HG03575 (cell line): ENCODE measurements at regions not wholly inside any gene's neighbourhood (a gene's known extent, or its start where the extent isn't known, plus 50 kb on each side); places are given as distances from the start of the nearest gene placed in this dataset.

Experiments used
- ATAC-seq: cut with Tn5 transposase; IDR thresholded peaks from one replicate; pipeline ENCODE4 v1.9.1; 2021; ENCODE audit not compliant: unreplicated experiment, insufficient number of reproducible peaks, low FRiP score; ENCODE audit errors: extremely low read depth

GRCh38 chr2:5834501-5834900 lies 142.3 kb downstream of the SOX11 start:
- ATAC-seq = no peak

- ATAC-seq = no peak
These were observed 147.4 kb downstream of the SOX11 start for GRCh38 chr2:5839550-5839949.

DNA sequence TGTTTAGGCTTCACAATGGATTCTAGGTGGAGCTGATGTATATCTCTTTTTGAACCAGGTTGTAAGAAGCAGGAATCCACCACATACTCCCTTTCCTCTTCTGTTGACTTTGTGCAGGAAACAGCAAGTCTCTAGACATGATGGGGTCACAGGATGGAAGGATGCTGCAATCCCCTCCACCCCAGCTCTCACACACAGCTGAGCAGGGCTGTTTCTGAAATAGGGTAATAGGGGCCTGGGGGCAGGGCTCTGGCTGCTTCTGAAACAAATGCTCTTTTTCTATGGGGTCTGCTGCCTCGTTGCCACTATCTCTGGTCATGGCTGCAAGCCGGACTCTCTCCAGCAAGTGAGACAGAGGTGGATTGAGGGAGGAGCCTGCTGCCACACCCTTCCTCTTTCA lies 148.9 kb downstream of the SOX11 start:
- no peak for ATAC-seq

DNA sequence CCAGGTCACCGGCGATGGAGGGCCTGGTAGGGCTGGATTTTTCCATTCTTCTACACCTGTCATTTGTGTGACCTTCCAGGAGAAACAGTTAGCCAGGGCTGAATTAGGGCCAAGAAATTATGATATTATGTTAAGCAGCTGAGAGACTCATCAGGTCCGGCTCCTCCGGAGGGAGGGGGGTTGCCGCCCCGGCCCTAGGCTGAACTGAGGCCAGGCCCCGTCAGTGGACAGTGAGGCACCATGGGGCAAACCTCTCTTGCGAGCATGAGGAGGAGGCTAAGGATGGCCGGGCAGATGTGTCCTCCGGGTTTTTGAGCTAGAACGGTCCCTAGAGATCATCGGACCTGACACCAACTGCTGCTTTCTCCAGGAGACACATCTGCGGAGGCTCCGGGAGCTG lies 150.1 kb downstream of the SOX11 start:
- no peak for ATAC-seq

DNA sequence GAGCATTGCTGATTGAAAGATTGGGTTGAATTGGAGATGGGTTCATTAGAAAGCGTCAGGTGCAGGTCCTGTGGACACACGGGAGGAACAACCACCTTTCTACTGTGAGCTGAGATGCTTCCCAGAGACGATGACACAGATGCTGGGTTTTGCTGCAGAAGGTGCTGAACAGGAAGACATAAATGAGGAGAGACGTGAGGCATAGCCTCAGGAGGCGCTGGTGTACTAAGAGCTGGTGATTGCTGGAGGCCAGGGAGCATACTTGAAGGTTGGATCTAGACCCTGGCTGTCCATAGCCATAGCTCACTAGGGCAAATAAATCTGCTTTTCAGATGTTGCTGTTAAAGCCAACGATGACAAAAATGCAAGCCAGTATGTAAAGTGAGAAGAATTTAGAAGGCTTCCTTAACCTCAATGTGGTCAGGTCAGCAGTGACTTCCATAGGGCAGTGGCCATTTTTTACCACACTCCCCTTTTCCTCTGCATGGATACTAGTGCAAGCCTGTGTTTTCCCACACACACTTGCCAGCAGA lies 153.7 kb downstream of the SOX11 start:
- ATAC-seq = no peak

GRCh38 chr2:5846881-5847280 lies 154.7 kb downstream of the SOX11 start:
- ATAC-seq = no peak

DNA sequence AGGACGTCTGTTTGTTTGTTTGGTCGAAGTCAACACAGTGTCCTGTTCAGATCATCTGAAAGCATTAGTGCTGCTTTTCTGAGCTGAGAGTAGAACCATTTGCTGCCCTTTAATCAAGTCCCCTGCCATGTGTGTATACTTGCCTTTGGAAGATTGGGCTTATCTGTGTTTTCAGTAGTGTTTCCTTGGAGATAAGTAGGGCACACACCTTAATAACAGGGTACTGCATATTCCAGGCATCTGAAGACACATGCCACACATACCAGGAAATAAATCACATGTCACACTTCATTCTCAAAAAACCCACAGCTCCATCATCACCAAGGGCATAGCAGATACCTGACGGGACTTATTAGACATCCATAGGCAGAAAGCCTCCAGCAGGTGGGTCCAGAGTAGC lies 157.4 kb downstream of the SOX11 start:
- ATAC-seq = no peak

DNA sequence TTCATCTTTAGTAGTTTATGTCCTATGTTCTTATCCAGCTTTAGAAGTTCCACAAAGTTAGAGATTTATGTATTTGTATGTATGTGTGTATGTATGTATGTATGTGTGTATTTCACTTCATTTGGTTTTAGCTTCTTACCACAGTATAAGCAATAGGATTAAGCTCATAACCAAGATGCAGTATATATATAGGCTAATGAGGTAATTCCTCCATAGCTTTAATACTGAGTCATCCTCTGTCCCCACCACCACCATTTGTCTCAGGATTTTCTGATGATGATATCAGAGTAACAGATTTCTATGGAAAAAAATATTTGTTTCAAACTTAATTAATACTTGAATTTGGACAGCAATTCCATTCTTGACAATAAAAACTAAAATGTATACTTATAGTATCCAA lies 159.2 kb downstream of the SOX11 start:
- ATAC-seq = no peak

DNA sequence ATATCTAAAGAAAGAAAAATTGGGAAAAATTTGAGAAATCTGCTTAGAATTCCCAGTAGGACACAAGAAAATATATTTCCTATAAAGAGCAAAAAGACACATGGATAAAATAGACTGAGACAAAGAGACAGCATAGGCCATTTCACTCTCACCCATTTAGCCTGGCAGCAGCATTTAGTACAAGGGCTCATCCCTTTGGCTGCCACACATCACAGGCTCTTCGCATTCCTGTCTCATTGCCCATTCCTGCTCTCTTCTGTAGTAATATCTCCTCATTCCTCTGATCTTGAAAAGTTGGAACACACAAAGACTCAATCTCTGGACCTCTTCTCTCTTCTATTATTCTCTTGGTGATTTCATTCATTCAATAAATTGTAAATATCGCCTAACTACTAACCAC lies 162.6 kb downstream of the SOX11 start:
- ATAC-seq = no peak

DNA sequence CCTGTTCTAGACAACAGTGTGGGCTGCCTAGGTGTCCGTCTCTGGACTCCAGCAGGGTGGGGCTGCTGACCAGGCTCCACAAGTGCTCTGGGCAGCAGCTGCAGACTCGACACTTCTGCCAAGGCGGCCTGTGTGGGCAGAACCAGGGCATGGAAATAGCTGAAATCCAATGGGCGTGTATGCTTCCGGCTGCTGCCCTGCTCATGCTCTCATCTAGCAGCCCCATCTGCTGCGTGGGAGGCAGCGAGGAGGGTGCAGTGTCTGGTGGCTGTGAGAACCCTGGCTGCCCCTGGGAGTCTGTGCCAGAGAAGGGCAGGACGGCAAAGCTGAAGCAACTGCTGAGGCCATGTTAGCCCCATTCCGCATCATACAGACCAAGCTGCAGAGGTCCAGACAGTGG lies 174.9 kb downstream of the SOX11 start:
- no peak for ATAC-seq

DNA sequence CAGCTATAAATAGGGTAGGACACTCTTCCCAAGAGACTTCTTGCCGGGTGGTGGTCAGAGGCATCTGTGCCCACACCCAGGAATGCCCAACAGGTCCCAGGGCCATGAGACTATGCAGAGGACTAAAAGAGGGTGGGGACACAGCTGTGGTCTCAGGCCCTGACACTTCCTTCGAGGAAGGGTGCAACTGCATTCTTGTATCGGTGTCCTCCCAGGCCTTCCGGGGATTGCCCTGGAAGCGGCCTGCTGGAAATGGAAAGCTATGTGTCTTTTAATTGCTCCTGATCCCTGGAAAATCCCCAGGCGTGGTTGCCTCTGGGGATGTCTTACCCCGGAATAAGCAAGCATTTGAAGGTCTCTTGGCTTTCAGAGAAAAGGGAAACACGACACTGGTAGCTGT lies 176.7 kb downstream of the SOX11 start:
- ATAC-seq = no peak

DNA sequence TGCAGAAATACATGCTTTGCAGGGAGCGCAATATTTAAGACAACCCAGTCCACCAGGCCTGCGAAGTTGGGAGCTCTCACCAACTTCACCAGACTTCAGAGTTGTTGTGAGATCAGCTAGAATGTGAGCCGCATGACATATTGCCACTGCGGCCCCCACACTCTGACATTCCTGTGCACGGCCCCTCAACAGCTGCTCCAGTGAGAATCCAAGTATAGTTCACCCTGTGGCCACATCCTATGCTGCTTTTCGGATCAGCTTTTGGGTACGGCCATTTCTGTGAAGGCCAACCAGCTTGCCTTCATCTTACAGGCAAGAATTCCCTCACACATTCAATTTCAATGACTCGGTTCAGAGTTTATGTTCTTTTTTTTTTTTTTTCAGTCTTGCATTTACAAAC lies 177.8 kb downstream of the SOX11 start:
- ATAC-seq = no peak

GRCh38 chr2:5877360-5877759 lies 185.2 kb downstream of the SOX11 start:
- no peak for ATAC-seq

GRCh38 chr2:5885451-5886173 lies 193.4 kb downstream of the SOX11 start:
- ATAC-seq = no peak

GRCh38 chr2:5886462-5886861 lies 194.3 kb downstream of the SOX11 start:
- no peak for ATAC-seq

DNA sequence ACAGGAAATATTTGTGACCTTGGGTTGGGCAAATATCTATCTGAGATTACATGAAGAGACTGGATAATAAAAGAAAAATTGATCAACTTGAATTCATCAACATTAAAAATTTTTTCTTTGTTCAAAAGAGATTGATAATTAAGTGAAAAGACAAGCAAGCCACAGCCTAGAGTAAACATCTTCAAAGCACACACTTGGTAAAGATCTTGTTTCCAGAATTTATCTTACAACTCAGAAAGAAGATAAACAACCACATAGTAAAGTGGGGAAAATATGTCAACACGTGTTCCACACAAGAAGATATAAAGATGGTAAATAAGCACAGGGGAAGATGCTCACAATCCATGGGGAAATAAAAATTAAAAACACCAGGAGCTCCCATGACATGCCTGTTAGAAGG lies 195.9 kb downstream of the SOX11 start:
- ATAC-seq = no peak

DNA sequence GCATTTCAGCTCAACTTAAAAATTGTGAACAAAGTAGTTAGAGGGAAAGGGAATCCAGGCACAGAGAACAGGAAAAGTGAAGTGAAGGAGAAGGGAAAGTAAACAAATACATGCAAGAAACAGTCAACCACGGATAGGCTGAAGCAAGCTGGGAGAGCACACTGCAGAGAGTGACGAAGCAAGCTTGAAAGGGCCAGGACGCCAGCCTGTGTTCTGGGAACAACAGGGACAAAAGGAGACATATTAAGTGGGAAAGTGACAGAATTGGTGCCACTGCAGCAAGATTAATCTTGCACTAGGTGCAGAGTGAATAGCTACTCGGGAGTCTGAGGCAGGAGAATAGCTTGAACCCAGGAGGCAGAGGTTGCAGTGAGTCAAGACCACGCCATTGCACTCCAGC lies 197.3 kb downstream of the SOX11 start:
- no peak for ATAC-seq

DNA sequence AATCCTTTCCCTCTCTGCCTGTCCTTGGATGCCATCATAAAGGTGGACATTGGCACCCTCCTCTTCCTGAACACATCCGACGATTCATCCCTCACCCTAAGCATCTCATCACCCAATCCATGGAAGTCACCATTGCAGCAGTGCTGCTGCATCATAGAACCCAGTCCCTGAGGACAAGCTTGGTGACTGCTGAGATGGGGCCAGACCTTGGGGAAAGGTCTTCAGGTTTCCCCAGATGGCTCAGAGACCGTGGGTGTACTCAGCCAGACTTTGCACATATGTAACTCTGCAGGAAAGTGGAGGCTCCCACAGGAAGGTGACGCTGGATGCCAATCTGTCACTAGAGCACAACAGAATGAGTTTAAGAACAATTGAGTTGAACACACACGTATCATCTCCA lies 202.2 kb downstream of the SOX11 start:
- ATAC-seq = no peak

GRCh38 chr2:5895284-5895683 lies 203.1 kb downstream of the SOX11 start:
- ATAC-seq = no peak

DNA sequence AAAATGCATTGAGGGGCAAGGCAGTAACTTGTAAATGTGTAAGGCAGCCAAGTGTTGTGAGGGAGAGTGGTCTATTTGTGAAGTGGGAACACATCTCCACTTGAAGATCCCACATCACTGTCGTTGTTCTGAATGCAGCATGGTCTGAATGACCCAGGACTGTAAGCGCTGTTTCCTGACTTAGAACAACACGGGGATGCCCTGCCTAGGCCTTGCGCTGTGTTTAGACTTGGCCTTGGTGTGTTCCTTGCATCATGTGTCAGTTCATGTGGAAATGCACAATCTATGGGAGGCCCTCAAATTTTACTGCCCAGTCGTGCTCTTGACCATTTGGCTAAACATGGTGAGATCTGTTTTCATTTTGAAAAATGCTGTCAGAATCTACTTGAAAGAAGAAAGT lies 205.1 kb downstream of the SOX11 start:
- no peak for ATAC-seq

- no peak for ATAC-seq
These were observed 206.5 kb downstream of the SOX11 start for GRCh38 chr2:5898667-5899066.
